Nephron (organoid): ENCODE measurements at regions not wholly inside any gene's neighbourhood (a gene's known extent, or its start where the extent isn't known, plus 50 kb on each side); places are given as distances from the start of the nearest gene placed in this dataset.

Source experiments
- H3K27ac Mint-ChIP-seq, 3 experiments: 2 replicates each; pipeline ENCODE4 v1.8.0; 2020; ENCODE audit warnings: mixed read lengths in 3 of 3, mild to moderate bottlenecking in 2 of 3, moderate library complexity in 1 of 3
- H3K27me3 Mint-ChIP-seq: 2 replicates; pipeline ENCODE4 v1.8.0; 2021; ENCODE audit warnings: low read depth, mild to moderate bottlenecking, moderate library complexity, mixed read lengths
- H3K36me3 Mint-ChIP-seq: 2 replicates; pipeline ENCODE4 v1.8.0; 2020; ENCODE audit warnings: low read depth, mixed read lengths
- H3K4me1 Mint-ChIP-seq: 2 replicates; pipeline ENCODE4 v1.8.0; 2020; ENCODE audit warnings: mixed read lengths
- H3K4me3 Mint-ChIP-seq, 3 experiments: 2 replicates each; pipeline ENCODE4 v1.8.0; 2020; ENCODE audit warnings: mild to moderate bottlenecking in 3 of 3, mixed read lengths in 3 of 3, moderate library complexity in 2 of 3
- H3K9me3 Mint-ChIP-seq: 2 replicates; pipeline ENCODE4 v1.8.0; 2020; ENCODE audit warnings: mixed read lengths
- TF ChIP-seq, protein P1 (sequence below), 3 experiments: fragments of 200-600 bp; sonication (generic); IDR thresholded peaks; one replicate each; pipeline ENCODE4 v1.5.0; 2021; ENCODE audit warnings: antibody characterized with exemption in 3 of 3; ENCODE audit not compliant: unreplicated experiment in 3 of 3

DNA sequence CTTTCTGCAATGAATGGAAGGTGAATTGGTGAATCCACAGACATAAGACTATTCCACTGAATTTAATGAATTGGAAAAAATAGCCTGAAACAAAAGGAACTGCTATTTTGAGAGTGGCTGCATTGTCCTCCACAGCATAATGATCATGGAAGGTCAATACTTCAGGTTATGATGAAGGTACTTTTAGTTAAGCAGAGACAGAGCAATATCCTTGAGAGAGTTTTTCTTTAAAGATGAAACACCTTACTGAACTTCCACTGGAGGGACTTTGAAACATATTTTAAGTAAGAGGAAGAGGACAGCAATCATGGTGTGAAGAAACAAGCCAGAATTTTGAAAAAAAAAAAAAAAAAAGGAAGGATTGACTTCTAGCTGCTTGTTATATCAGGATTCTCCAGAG is 68.8 kb upstream of the DPP10 start:
- H3K27ac Mint-ChIP-seq, result no peak overlapping the region
- no peaks in the 10 kb centered on the region for H3K4me1 Mint-ChIP-seq
- H3K36me3 Mint-ChIP-seq, result no peaks in the 10 kb centered on the region
- TF ChIP-seq, protein P1, sequence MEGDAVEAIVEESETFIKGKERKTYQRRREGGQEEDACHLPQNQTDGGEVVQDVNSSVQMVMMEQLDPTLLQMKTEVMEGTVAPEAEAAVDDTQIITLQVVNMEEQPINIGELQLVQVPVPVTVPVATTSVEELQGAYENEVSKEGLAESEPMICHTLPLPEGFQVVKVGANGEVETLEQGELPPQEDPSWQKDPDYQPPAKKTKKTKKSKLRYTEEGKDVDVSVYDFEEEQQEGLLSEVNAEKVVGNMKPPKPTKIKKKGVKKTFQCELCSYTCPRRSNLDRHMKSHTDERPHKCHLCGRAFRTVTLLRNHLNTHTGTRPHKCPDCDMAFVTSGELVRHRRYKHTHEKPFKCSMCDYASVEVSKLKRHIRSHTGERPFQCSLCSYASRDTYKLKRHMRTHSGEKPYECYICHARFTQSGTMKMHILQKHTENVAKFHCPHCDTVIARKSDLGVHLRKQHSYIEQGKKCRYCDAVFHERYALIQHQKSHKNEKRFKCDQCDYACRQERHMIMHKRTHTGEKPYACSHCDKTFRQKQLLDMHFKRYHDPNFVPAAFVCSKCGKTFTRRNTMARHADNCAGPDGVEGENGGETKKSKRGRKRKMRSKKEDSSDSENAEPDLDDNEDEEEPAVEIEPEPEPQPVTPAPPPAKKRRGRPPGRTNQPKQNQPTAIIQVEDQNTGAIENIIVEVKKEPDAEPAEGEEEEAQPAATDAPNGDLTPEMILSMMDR (IDR thresholded peaks at IDR 0.05; ENCODE audit: unreplicated experiment in 3 of 3), result no peak
- H3K27me3 Mint-ChIP-seq, result peaks cover 1% of the 10 kb centered on the region
- H3K9me3 Mint-ChIP-seq, result peaks cover 20% of the 10 kb centered on the region
- no peak overlapping the region for H3K4me3 Mint-ChIP-seq

DNA sequence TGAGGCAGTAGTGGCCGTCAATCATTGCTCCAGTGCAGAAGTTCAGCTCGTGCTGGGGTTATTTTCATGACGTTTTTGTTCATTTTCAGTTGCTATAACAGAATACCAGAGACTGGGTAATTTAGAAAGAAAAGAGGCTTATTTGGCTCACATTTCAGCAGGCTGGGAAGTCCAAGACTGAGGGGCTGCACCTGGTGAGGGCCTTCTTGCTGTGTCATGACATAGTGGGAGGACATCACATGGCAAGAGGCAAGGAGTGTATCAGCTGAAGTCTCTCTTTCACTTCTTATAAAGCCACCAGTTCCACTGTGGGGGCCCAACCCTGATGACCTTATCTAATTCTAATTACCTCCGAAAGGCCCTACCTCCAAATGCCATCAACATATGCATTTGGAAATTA is 58.0 kb upstream of the DPP10 start:
- TF ChIP-seq, protein P1 (IDR thresholded peaks at IDR 0.05; ENCODE audit: unreplicated experiment in 3 of 3), result no peak
- no peak overlapping the region for H3K4me3 Mint-ChIP-seq
- H3K27ac Mint-ChIP-seq, result no peak overlapping the region
- H3K4me1 Mint-ChIP-seq, result peaks cover 13% of the 10 kb centered on the region
- peaks cover 7% of the 10 kb centered on the region for H3K9me3 Mint-ChIP-seq
- H3K27me3 Mint-ChIP-seq, result peaks cover 4% of the 10 kb centered on the region
- no peaks in the 10 kb centered on the region for H3K36me3 Mint-ChIP-seq

DNA sequence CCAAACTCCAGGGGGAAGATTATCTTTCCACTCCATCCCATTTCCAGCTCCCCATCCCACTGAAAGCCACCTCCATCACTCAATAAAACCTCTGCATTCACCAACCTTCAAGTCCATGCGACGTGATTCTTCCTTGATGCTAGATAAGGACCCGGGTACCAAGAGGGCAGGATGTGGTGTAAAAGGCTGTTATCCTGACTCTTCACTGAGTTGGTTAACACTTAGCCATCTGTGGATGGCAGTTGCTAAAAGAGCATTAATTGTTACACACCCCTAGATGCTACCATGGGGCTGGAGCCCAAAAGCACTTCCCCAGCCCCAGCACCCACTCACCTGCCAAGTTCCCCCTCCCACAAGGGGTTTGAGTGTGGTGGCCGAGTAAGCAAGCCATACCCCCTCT is 53.4 kb upstream of the DPP10 start:
- peaks cover 4% of the 10 kb centered on the region for H3K27me3 Mint-ChIP-seq
- no peak overlapping the region for H3K27ac Mint-ChIP-seq
- peaks cover 13% of the 10 kb centered on the region for H3K4me1 Mint-ChIP-seq

More for the DNA sequence above, 53.4 kb upstream of the DPP10 start:
- Mint-ChIP-seq H3K36me3 (no peaks in the 10 kb centered on the region), H3K9me3 (peaks cover 3% of the 10 kb centered on the region), H3K4me3 (no peak overlapping the region)
- TF ChIP-seq, protein P1 (IDR thresholded peaks at IDR 0.05; ENCODE audit: unreplicated experiment in 3 of 3), result no peak
